ENCODE measurements at regions not wholly inside any gene's neighbourhood (a gene's known extent, or its start where the extent isn't known, plus 50 kb on each side); places are given as distances from the start of the nearest gene placed in this dataset.

DNA sequence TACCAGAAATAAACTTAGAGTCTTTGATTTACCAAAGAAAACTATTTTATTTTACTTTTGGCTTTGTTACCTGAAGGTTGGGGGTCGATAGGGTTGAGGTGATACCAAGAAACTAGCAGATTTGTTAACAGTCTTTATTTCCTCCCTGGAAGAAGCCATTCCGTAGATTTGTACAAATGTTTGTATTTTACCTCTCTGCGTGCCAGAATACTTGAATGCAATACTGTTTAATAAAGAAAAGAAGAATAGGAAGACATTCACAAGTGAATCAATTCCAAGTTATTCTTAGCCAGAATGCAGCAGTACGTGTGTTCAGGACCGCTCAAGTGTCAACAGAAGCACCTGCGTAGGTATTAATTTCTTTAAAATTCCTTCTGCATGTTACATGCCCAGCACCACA, 260.3 kb upstream of the TENM3 start:
- H3K36me3 ChIP-seq (ENCODE audit: insufficient read depth, low read length), result no peaks in the 10 kb centered on the region
- no peaks in the 10 kb centered on the region for H3K9me3 ChIP-seq (ENCODE audit: insufficient read depth, low read depth, low read length)
- H3K4me3 ChIP-seq (ENCODE audit: low read length), result no peak overlapping the region
- no peak overlapping the region for H3K27ac ChIP-seq (ENCODE audit: low read depth, low read length)
- H3K27me3 ChIP-seq (ENCODE audit: insufficient read depth, low read length), result no peaks in the 10 kb centered on the region
- no peak overlapping the region for H3K9ac ChIP-seq (ENCODE audit: low read depth, low read length)
- 95% methylated on average over 6 of the region's 6 CpGs for WGBS
- H3K4me1 ChIP-seq (ENCODE audit: insufficient read depth, low read length), result peaks cover 11% of the 10 kb centered on the region

DNA sequence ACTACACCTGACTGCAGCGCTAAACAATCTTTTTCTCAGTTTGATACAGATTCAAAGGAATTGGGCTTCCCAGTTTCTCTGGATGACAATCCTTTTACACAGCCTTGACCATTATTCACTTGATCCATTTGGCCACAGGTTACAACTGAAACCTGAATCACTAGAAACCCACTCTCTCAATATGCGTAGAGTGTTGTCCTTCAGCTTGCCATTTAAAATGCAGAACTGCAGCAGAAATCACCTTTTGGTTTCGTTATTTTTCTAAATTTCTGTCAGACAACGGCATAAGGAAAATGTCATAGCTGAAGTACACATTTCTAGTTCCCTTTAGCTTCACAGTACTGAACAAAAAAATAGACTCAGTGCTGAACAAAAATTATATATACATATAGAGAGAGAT, 255.8 kb upstream of the TENM3 start:
- H3K27ac ChIP-seq (ENCODE audit: low read depth, low read length), result no peak overlapping the region
- H3K27me3 ChIP-seq (ENCODE audit: insufficient read depth, low read length), result no peaks in the 10 kb centered on the region
- no peaks in the 10 kb centered on the region for H3K36me3 ChIP-seq (ENCODE audit: insufficient read depth, low read length)
- H3K9me3 ChIP-seq (ENCODE audit: insufficient read depth, low read depth, low read length), result no peaks in the 10 kb centered on the region
- H3K4me1 ChIP-seq (ENCODE audit: insufficient read depth, low read length), result peaks cover 14% of the 10 kb centered on the region
- no peak overlapping the region for H3K9ac ChIP-seq (ENCODE audit: low read depth, low read length)
- H3K4me3 ChIP-seq (ENCODE audit: low read length), result no peak overlapping the region
- WGBS, result 94% methylated on average over 4 of the region's 4 CpGs

DNA sequence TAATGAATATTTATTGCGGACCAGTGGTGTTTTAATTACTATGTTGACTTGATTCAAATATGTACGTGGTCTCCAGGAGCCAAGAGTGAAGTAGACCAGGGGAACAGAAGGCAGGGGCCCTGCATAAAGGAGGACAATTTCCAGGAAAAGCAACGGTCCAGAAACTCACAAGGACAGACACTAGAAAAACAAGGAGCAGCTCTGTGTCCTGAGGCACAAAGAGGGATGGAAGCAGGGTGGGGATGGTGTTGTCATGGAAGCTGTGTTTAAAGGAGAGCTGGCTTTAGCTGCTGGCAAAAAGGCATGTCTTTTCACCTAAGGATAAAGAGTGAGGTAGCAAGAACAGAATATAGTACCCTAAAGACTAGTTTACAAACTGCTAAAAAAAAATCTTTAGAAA, 254.1 kb upstream of the TENM3 start:
- Histone ChIP-seq H3K27me3 (ENCODE audit: insufficient read depth, low read length) (no peaks in the 10 kb centered on the region), H3K36me3 (ENCODE audit: insufficient read depth, low read length) (no peaks in the 10 kb centered on the region), H3K4me3 (ENCODE audit: low read length) (no peak overlapping the region), H3K4me1 (ENCODE audit: insufficient read depth, low read length) (peaks cover 6% of the 10 kb centered on the region), H3K9me3 (ENCODE audit: insufficient read depth, low read depth, low read length) (no peaks in the 10 kb centered on the region), H3K9ac (ENCODE audit: low read depth, low read length) (no peak overlapping the region), H3K27ac (ENCODE audit: low read depth, low read length) (no peak overlapping the region)
- WGBS, result 71% methylated on average over 3 of the region's 3 CpGs

DNA sequence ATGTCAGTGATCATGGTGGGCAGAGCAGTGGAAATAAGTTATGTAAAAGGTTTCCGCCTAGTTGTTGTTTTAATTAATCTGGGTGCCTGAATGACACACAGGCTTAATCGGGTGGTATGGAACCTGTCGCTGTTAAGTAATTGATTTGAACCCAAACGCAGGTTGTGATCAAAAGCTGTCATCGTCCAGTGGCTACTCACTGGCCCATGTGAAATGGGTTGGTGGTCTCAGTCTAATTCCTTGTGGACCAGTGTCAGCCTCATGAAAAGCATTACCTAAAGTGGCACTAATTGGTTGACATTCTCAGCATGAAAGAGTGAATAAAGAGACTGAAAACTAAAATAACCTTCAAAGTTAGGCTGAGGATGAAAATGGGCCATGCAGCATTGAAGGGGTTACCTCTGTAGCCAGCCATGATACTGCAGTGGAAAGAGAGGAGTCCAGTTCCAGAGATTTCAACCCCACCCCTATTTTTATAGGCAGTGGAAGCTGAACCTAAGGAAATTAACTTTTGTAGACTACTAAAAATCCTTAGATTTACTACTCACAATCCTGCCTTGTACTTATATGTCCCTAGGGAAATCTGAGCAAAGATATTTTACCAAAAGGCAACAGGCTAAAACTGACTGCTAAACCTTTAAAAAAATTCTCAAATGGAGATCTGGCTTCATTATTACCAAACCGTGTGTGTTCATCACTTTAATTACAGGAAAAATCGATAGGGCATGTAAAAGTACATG, 251.7 kb upstream of the TENM3 start:
- Histone ChIP-seq H3K27me3 (ENCODE audit: insufficient read depth, low read length) (no peaks in the 10 kb centered on the region), H3K9me3 (ENCODE audit: insufficient read depth, low read depth, low read length) (no peaks in the 10 kb centered on the region), H3K36me3 (ENCODE audit: insufficient read depth, low read length) (no peaks in the 10 kb centered on the region), H3K9ac (ENCODE audit: low read depth, low read length) (no peak overlapping the region), H3K27ac (ENCODE audit: low read depth, low read length) (no peak overlapping the region), H3K4me3 (ENCODE audit: low read length) (no peak overlapping the region), H3K4me1 (ENCODE audit: insufficient read depth, low read length) (0 out of 2 replicates have a peak, but pooled peaks cover 3% of the 10 kb centered on the region)
- 95% methylated on average over 7 of the region's 7 CpGs for whole genome bisulfite sequencing

DNA sequence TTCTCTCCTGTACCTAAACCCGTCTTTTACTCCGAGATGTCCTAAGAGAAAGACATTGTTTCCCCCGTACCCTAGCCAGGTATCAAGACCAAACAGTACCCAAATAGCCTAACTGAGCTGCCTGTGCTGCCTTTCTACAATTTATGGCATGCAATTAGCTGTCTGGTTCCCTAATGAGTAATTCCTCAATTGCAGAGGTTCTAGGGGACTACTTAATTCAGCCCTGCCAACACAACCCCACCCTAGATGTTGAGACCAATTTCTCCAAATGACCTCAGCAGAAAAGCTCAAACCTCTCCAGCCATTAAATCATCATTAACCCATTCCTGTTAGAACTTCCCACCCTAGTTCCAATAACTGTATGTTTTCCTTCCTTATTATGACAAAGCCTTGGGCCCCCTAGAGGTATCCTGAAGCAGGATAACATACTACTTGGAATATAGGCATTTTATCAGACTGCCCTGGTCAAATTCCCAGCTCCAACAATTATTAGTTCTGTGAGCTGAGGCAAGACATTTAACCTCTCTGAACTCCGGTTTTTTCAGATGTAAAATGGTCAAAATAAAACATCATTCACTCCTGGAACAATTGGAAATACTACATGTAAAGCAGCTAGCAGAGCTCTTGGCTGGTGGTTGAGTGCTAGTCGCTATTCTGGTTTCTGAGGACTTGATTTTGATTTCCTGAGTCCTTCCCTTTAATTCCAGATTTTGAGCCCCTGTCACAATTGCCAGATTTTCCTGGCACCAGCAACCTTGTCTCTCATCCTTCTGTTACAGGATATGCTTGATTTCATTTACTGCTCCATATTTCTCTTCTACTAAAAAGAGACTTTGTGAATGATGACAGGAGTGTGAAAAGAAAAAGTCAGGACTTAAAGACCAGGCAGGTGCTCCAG, 244.6 kb upstream of the TENM3 start:
- 92% methylated on average over 5 of the region's 5 CpGs for WGBS
- Histone ChIP-seq H3K9ac (ENCODE audit: low read depth, low read length) (no peak overlapping the region), H3K27me3 (ENCODE audit: insufficient read depth, low read length) (no peaks in the 10 kb centered on the region), H3K27ac (ENCODE audit: low read depth, low read length) (no peak overlapping the region), H3K9me3 (ENCODE audit: insufficient read depth, low read depth, low read length) (no peaks in the 10 kb centered on the region), H3K4me3 (ENCODE audit: low read length) (no peak overlapping the region), H3K4me1 (ENCODE audit: insufficient read depth, low read length) (peaks cover 5% of the 10 kb centered on the region; the same call in 1 of the 2 replicates), H3K36me3 (ENCODE audit: insufficient read depth, low read length) (no peaks in the 10 kb centered on the region)

DNA sequence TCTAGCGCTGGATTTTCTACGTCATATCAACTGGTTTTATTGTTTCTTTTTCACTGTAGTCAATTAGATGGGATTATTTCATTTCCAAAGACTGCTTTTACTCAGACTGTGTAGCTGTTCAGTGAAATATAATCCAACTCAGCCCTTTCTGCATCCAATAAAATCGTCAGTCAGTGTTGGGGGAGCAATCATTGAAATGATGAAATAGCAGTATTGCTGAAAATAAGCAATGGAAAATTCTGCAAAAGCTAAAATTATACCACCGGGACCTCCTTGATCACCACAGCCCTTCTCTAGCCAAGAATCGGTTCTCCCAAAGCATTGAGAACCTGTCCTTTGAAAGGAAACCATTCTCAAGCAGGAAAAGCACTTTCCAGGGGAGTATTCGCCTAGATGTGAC, 243.1 kb upstream of the TENM3 start:
- Histone ChIP-seq H3K4me3 (ENCODE audit: low read length) (no peak overlapping the region), H3K36me3 (ENCODE audit: insufficient read depth, low read length) (no peaks in the 10 kb centered on the region), H3K27ac (ENCODE audit: low read depth, low read length) (no peak overlapping the region), H3K9ac (ENCODE audit: low read depth, low read length) (no peak overlapping the region), H3K4me1 (ENCODE audit: insufficient read depth, low read length) (peaks cover 5% of the 10 kb centered on the region; the same call in 1 of the 2 replicates), H3K27me3 (ENCODE audit: insufficient read depth, low read length) (no peaks in the 10 kb centered on the region), H3K9me3 (ENCODE audit: insufficient read depth, low read depth, low read length) (no peaks in the 10 kb centered on the region)
- 93% methylated on average over 5 of the region's 6 CpGs for WGBS

DNA sequence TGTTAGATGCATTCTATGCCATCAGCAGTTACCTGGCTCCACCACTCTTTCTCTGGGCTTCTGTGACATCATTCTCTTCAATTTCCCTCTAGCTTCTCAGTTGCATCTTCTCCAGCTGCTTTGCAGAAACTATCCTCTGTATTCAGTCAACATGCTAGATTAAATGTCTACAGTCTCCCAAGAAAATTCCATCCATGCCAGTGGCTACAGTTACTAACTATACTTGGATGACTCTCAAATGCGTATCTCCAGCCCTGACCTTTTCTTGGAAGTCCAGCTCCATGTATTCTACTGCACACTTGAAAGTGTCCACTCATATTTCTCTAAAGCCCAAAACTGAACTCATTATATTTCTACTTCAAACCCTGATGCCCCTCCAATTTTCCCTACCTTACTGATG, 232.3 kb upstream of the TENM3 start:
- H3K27ac ChIP-seq (ENCODE audit: low read depth, low read length), result no peak overlapping the region
- H3K36me3 ChIP-seq (ENCODE audit: insufficient read depth, low read length), result no peaks in the 10 kb centered on the region
- 95% methylated on average over 1 of the region's 1 CpG for whole genome bisulfite sequencing
- no peak overlapping the region for H3K4me3 ChIP-seq (ENCODE audit: low read length)
- H3K9ac ChIP-seq (ENCODE audit: low read depth, low read length), result no peak overlapping the region
- no peaks in the 10 kb centered on the region for H3K4me1 ChIP-seq (ENCODE audit: insufficient read depth, low read length)
- H3K9me3 ChIP-seq (ENCODE audit: insufficient read depth, low read depth, low read length), result no peaks in the 10 kb centered on the region
- no peaks in the 10 kb centered on the region for H3K27me3 ChIP-seq (ENCODE audit: insufficient read depth, low read length)

DNA sequence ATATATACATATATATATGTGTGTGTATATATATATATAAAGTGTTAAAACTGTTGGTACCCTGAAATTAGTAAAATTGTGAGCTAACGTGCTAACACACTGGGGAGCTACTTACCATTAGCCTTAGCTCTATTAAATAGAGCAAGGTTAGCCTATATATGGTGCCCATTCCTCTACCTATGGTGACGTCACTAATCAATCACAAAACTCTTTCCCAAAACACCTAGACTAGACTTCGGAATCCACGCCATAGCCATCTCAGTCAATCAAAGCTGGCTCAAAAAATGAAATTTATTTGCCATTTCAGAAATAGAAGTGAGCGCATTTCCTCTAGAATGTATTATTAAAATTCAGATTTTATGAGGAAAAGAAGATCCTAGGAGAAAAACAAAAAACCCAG, 229.0 kb upstream of the TENM3 start:
- Histone ChIP-seq H3K9me3 (ENCODE audit: insufficient read depth, low read depth, low read length) (no peaks in the 10 kb centered on the region), H3K27me3 (ENCODE audit: insufficient read depth, low read length) (no peaks in the 10 kb centered on the region), H3K9ac (ENCODE audit: low read depth, low read length) (no peak overlapping the region), H3K27ac (ENCODE audit: low read depth, low read length) (no peak overlapping the region), H3K4me1 (ENCODE audit: insufficient read depth, low read length) (no peaks in the 10 kb centered on the region), H3K4me3 (ENCODE audit: low read length) (no peak overlapping the region), H3K36me3 (ENCODE audit: insufficient read depth, low read length) (no peaks in the 10 kb centered on the region)
- WGBS, result 97% methylated on average over 4 of the region's 5 CpGs

DNA sequence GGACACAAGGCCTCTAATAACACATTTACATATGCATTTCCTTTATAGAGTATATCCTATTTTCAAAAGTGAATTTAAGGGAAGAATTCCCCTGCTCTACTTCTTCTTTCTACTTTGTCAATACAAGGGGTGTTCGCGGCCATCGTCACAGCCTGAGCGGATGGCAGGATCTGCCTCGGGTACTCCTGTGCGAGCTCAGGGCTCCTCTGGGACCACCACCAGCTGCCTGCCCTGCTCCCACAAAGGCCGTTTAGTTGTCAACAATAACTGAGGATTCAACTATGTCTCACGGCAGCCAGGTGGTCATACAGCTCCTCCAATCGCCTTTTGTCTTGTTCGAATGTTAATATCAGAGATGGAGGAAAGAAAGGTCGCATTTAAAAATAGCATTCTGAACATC, 228.2 kb upstream of the TENM3 start:
- Histone ChIP-seq H3K27me3 (ENCODE audit: insufficient read depth, low read length) (no peaks in the 10 kb centered on the region), H3K9me3 (ENCODE audit: insufficient read depth, low read depth, low read length) (no peaks in the 10 kb centered on the region), H3K9ac (ENCODE audit: low read depth, low read length) (no peak overlapping the region), H3K27ac (ENCODE audit: low read depth, low read length) (no peak overlapping the region), H3K36me3 (ENCODE audit: insufficient read depth, low read length) (no peaks in the 10 kb centered on the region), H3K4me3 (ENCODE audit: low read length) (no peak overlapping the region), H3K4me1 (ENCODE audit: insufficient read depth, low read length) (no peaks in the 10 kb centered on the region)
- 93% methylated on average over 11 of the region's 11 CpGs for WGBS

DNA sequence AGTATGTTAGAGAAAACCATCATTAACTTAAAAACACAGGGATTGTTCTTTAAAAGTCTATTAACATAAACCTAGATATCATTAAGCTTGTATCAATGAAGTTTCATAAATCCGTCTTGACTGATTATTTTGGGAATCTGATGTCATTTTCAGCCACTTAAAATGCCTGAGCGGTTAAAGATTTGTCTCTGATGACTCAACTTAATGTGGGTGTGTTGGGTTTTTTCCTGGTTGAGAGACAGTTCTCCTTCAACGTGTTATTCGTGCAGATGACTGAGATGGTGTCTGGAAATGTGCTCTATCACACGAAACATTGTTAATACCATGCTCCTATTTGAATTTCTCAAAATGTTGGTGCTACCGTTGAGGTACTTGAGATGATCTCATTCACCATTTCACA, 227.3 kb upstream of the TENM3 start:
- Histone ChIP-seq H3K4me3 (ENCODE audit: low read length) (no peak overlapping the region), H3K9ac (ENCODE audit: low read depth, low read length) (no peak overlapping the region), H3K4me1 (ENCODE audit: insufficient read depth, low read length) (no peaks in the 10 kb centered on the region), H3K27ac (ENCODE audit: low read depth, low read length) (no peak overlapping the region), H3K27me3 (ENCODE audit: insufficient read depth, low read length) (no peaks in the 10 kb centered on the region), H3K36me3 (ENCODE audit: insufficient read depth, low read length) (no peaks in the 10 kb centered on the region), H3K9me3 (ENCODE audit: insufficient read depth, low read depth, low read length) (no peaks in the 10 kb centered on the region)
- 98% methylated on average over 6 of the region's 6 CpGs for WGBS

DNA sequence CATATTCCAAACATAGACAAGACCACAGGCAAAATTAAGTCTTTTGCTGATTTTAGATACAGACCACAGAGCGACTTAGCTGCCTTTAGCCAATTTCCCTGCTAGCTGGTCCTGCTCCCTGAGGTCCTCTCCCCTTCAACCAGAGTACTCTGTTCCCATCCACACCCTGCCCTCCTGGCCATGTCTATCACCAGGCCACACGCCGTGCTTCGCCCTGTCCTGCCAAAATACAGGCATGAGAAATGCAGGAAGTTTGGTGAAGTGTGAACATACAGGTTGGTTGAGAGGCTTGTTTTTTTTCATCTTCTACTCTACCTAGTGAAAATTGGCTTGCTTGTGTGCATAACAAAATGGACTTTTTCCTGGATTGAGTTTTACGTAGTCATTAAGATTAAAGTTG, 226.2 kb upstream of the TENM3 start:
- H3K4me1 ChIP-seq (ENCODE audit: insufficient read depth, low read length), result no peaks in the 10 kb centered on the region
- H3K27me3 ChIP-seq (ENCODE audit: insufficient read depth, low read length), result no peaks in the 10 kb centered on the region
- no peak overlapping the region for H3K4me3 ChIP-seq (ENCODE audit: low read length)
- 94% methylated on average over 4 of the region's 5 CpGs for WGBS
- no peak overlapping the region for H3K9ac ChIP-seq (ENCODE audit: low read depth, low read length)
- no peaks in the 10 kb centered on the region for H3K9me3 ChIP-seq (ENCODE audit: insufficient read depth, low read depth, low read length)
- no peaks in the 10 kb centered on the region for H3K36me3 ChIP-seq (ENCODE audit: insufficient read depth, low read length)
- H3K27ac ChIP-seq (ENCODE audit: low read depth, low read length), result no peak overlapping the region

All from HUES64 (cell line).